B cell (primary cell): ENCODE measurements at regions not wholly inside any gene's neighbourhood (a gene's known extent, or its start where the extent isn't known, plus 50 kb on each side); places are given as distances from the start of the nearest gene placed in this dataset.

Experiments used
- ATAC-seq: fragments of 200-7000 bp; cut with Tn5 transposase; one replicate; pipeline ENCODE4 v1.10.0; 2021; ENCODE audit warnings: low read depth, mild to moderate bottlenecking, moderate number of reproducible peaks, moderate library complexity
- CTCF ChIA-PET: fragments of 350-600 bp; sonication (Branson Sonifier 250); formaldehyde crosslinking; loops from one replicate; lab custom pipeline; 2021; ENCODE audit warnings: antibody characterized with exemption, inconsistent platforms; lab: Charles Lee
- POLR2A ChIA-PET: fragments of 350-600 bp; sonication (Branson Sonifier 250); formaldehyde crosslinking; loops from one replicate; lab custom pipeline; 2021; ENCODE audit warnings: antibody characterized with exemption; lab: Charles Lee
- DNase-seq: peaks from one replicate; pipeline ENCODE4 v3.0.0; 2013
- H2AFZ ChIP-seq: 2 replicates; pipeline ENCODE4 v1.6.1; 2012; ENCODE audit warnings: mild to moderate bottlenecking, low read depth, low read length; ENCODE audit not compliant: insufficient read depth, poor library complexity, severe bottlenecking
- H3K27ac ChIP-seq, 2 donors: 1 replicate in 1 of 2; 2 replicates in 1 of 2; pipeline ENCODE4 v1.5.1; 2012 to 2013; ENCODE audit warnings: low read length in 2 of 2, mild to moderate bottlenecking in 2 of 2, moderate library complexity in 1 of 2
- H3K27me3 ChIP-seq, 4 experiments: fragments of 200-600 bp in 1 of 4; sonication (generic) in 1 of 4; replicated peaks in 1 of 4; 1 replicate in 2 of 4; 2 replicates in 2 of 4; pipeline versions ENCODE4 v1.6.1 to v1.7.0; 2013 to 2016; ENCODE audit warnings: low read length in 3 of 4, mild to moderate bottlenecking in 2 of 4, mixed read lengths in 1 of 4, moderate library complexity in 1 of 4; ENCODE audit not compliant: insufficient read depth in 4 of 4, control insufficient read depth in 3 of 4; ENCODE audit errors: control extremely low read depth in 1 of 4
- H3K36me3 ChIP-seq, 2 experiments: replicated peaks in 1 of 2; 1 replicate in 1 of 2; 2 replicates in 1 of 2; pipeline versions ENCODE4 v1.6.1 to v1.7.1; 2013; ENCODE audit warnings: low read length in 1 of 2; ENCODE audit not compliant: insufficient read depth in 2 of 2, control insufficient read depth in 1 of 2; ENCODE audit errors: control extremely low read depth in 1 of 2, extremely low read depth in 1 of 2
- H3K4me1 ChIP-seq, 2 donors: fragments of 200-600 bp in 1 of 2; sonication (generic) in 1 of 2; 1 replicate in 1 of 2; 2 replicates in 1 of 2; pipeline versions ENCODE4 v1.5.1 to v1.6.1; 2013 to 2017; ENCODE audit warnings: low read length in 2 of 2; ENCODE audit not compliant: control insufficient read depth in 2 of 2, insufficient read depth in 2 of 2
- H3K4me2 ChIP-seq: replicated peaks from 2 replicates; pipeline ENCODE3; 2012; ENCODE audit warnings: mild to moderate bottlenecking, low read depth, low read length; ENCODE audit not compliant: poor library complexity, severe bottlenecking
- H3K4me3 ChIP-seq, 5 experiments: fragments of 200-600 bp in 1 of 5; sonication (generic) in 1 of 5; 1 replicate in 3 of 5; 2 replicates in 2 of 5; pipeline versions ENCODE4 v1.5.1 to v1.7.0; 2011 to 2016; ENCODE audit warnings: low read length in 4 of 5, mild to moderate bottlenecking in 4 of 5, low read depth in 2 of 5, control low read depth in 1 of 5, moderate library complexity in 1 of 5; ENCODE audit not compliant: insufficient read depth in 1 of 5; ENCODE audit errors: control extremely low read depth in 1 of 5, extremely low read depth in 1 of 5
- H3K79me2 ChIP-seq: fragments of 200-600 bp; sonication (generic); one replicate; pipeline ENCODE4 v1.6.0; 2016; ENCODE audit warnings: low read length; ENCODE audit not compliant: control insufficient read depth, insufficient read depth
- H3K9ac ChIP-seq: fragments of 200-600 bp; sonication (generic); 2 replicates; pipeline ENCODE4 v1.6.1; 2017; ENCODE audit warnings: mild to moderate bottlenecking, low read length, moderate library complexity
- H3K9me3 ChIP-seq, 3 donors: one replicate each; pipeline versions ENCODE4 v1.6.1 to v1.7.1; 2013; ENCODE audit warnings: low read length in 2 of 3; ENCODE audit not compliant: control insufficient read depth in 2 of 3, insufficient read depth in 1 of 3; ENCODE audit errors: control extremely low read depth in 1 of 3
- H4K20me1 ChIP-seq: 2 replicates; pipeline ENCODE4 v1.6.0; 2012; ENCODE audit warnings: mild to moderate bottlenecking, low read length; ENCODE audit not compliant: insufficient read depth, control insufficient read depth, poor library complexity, severe bottlenecking
- H3K27ac Mint-ChIP-seq: one replicate; pipeline ENCODE4 v1.8.0; 2021; ENCODE audit warnings: mixed read lengths
- H3K27me3 Mint-ChIP-seq: one replicate; pipeline ENCODE4 v1.8.0; 2021; ENCODE audit warnings: mixed read lengths
- H3K4me1 Mint-ChIP-seq: one replicate; pipeline ENCODE4 v1.8.0; 2021; ENCODE audit warnings: mixed read lengths
- H3K4me3 Mint-ChIP-seq: one replicate; pipeline ENCODE4 v1.8.0; 2021; ENCODE audit warnings: mixed read lengths
- H3K9me3 Mint-ChIP-seq: one replicate; pipeline ENCODE4 v1.8.0; 2022; ENCODE audit warnings: mixed read lengths; ENCODE audit not compliant: insufficient read depth
- EZH2 ChIP-seq: IDR thresholded peaks from 2 replicates; pipeline ENCODE4 v1.6.1; 2012; ENCODE audit warnings: borderline replicate concordance, low read depth, mild to moderate bottlenecking, moderate library complexity, low read length; ENCODE audit not compliant: insufficient read depth, poor library complexity, severe bottlenecking
- WGBS: methylation state at CpG from one replicate; pipeline ENCODE4 v1.1.5; 2013; ENCODE audit warnings: missing lambda C conversion rate; ENCODE audit not compliant: insufficient coverage; 5-methylcytosine and 5-hydroxymethylcytosine counted together
- intact Hi-C: fragments of 100-400 bp; cut with micrococcal nuclease; formaldehyde crosslinking; loops from one replicate; pipeline ENCODE4 v1.10.0; 2022
- TF ChIP-seq, protein P1 (sequence below): fragments of 200-600 bp; IDR thresholded peaks from one replicate; pipeline ENCODE4 v1.8.0; 2022; ENCODE audit warnings: antibody characterized with exemption, mild to moderate bottlenecking

GRCh38 chr2:39573276-39573675 is 92.4 kb upstream of the TMEM178A start:
- peaks cover 3% of the 10 kb centered on the region for H3K27me3 Mint-ChIP-seq

GRCh38 chr2:39581866-39582265 is 83.9 kb upstream of the TMEM178A start:
- DNase-seq (no peak), ATAC-seq (no peak)
- Histone ChIP-seq H3K36me3 (no peaks in the 10 kb centered on the region), H3K4me2 (no peak overlapping the region), H3K27me3 (no peaks in the 10 kb centered on the region), H3K4me1 (no peaks in the 10 kb centered on the region), H3K9ac (no peak overlapping the region), H2AFZ (no peak overlapping the region), H3K9me3 (peaks cover 0 to 12% (median 1%) of the 10 kb centered on the region in 3 donors), H4K20me1 (no peaks in the 10 kb centered on the region), H3K4me3 (no peak overlapping the region), H3K27ac (no peak overlapping the region), H3K79me2 (no peaks in the 10 kb centered on the region)
- no CpG with 5 or more reads among the region's 1 CpG for WGBS
- Mint-ChIP-seq H3K4me3 (no peak overlapping the region), H3K27me3 (peaks cover 10% of the 10 kb centered on the region), H3K27ac (no peak overlapping the region), H3K4me1 (no peaks in the 10 kb centered on the region), H3K9me3 (peaks cover 7% of the 10 kb centered on the region)
- TF ChIP-seq, protein P1, sequence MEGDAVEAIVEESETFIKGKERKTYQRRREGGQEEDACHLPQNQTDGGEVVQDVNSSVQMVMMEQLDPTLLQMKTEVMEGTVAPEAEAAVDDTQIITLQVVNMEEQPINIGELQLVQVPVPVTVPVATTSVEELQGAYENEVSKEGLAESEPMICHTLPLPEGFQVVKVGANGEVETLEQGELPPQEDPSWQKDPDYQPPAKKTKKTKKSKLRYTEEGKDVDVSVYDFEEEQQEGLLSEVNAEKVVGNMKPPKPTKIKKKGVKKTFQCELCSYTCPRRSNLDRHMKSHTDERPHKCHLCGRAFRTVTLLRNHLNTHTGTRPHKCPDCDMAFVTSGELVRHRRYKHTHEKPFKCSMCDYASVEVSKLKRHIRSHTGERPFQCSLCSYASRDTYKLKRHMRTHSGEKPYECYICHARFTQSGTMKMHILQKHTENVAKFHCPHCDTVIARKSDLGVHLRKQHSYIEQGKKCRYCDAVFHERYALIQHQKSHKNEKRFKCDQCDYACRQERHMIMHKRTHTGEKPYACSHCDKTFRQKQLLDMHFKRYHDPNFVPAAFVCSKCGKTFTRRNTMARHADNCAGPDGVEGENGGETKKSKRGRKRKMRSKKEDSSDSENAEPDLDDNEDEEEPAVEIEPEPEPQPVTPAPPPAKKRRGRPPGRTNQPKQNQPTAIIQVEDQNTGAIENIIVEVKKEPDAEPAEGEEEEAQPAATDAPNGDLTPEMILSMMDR = no peak
- no peak for TF ChIP-seq EZH2
- POLR2A ChIA-PET = no interaction called here
- CTCF ChIA-PET = no interaction called here
- intact Hi-C loops = no loop called here

More at GRCh38 chr2:39573276-39573675, 92.4 kb upstream of the TMEM178A start:
- no peaks in the 10 kb centered on the region for H3K9me3 Mint-ChIP-seq
- H2AFZ ChIP-seq = no peak overlapping the region
- no peak overlapping the region for H3K9ac ChIP-seq
- H3K27ac Mint-ChIP-seq = no peak overlapping the region
- H3K36me3 ChIP-seq = no peaks in the 10 kb centered on the region
- H3K9me3 ChIP-seq = no peaks in the 10 kb centered on the region
- H3K4me1 Mint-ChIP-seq = no peaks in the 10 kb centered on the region
- no peak overlapping the region for H3K27ac ChIP-seq
- no CpG with 5 or more reads among the region's 1 CpG for WGBS
- no peaks in the 10 kb centered on the region for H4K20me1 ChIP-seq
- H3K79me2 ChIP-seq = no peaks in the 10 kb centered on the region
- H3K4me1 ChIP-seq = no peaks in the 10 kb centered on the region
- CTCF ChIA-PET = no interaction called here
- POLR2A ChIA-PET = no interaction called here
- no peak for ATAC-seq
- intact Hi-C loops = no loop called here
- no peak overlapping the region for H3K4me3 ChIP-seq
- H3K4me3 Mint-ChIP-seq = no peak overlapping the region
- no peaks in the 10 kb centered on the region for H3K27me3 ChIP-seq
- no peak overlapping the region for H3K4me2 ChIP-seq
- TF ChIP-seq, protein P1 = no peak
- no peak for DNase-seq
